ENCODE measurements at regions not wholly inside any gene's neighbourhood (a gene's known extent, or its start where the extent isn't known, plus 50 kb on each side); places are given as distances from the start of the nearest gene placed in this dataset.

- Histone ChIP-seq H3K4me1 (ENCODE audit: low read length) (no peaks in the 10 kb centered on the region), H2AFZ (ENCODE audit: low read length) (no peak overlapping the region), H3K9me2 (replicated peaks; ENCODE audit: insufficient read depth, low read length) (no peaks in the 10 kb centered on the region), H3K79me2 (ENCODE audit: low read length) (no peaks in the 10 kb centered on the region), H3K9me3 (replicated peaks; ENCODE audit: insufficient read depth, low read length) (no peaks in the 10 kb centered on the region), H3K4me2 (ENCODE audit: low read depth, low read length) (no peak overlapping the region), H3K9ac (ENCODE audit: low read length) (no peak overlapping the region), H4K20me1 (ENCODE audit: insufficient read depth, low read length) (no peaks in the 10 kb centered on the region), H3K27me3 (replicated peaks; ENCODE audit: insufficient read depth, low read length) (no peaks in the 10 kb centered on the region), H3K27ac (ENCODE audit: low read length) (no peak overlapping the region), H3K36me3 (replicated peaks; ENCODE audit: insufficient read depth, low read length) (no peaks in the 10 kb centered on the region), H3K4me3 (ENCODE audit: low read length) (no peak overlapping the region), H3F3A (ENCODE audit: insufficient read depth, low read length) (no peaks in the 10 kb centered on the region)
- no peak for DNase-seq
- TF ChIP-seq EZH2 (optimal IDR thresholded peaks at IDR 0.05; ENCODE audit: low read depth, low read length) = no peak
- no peak for TF ChIP-seq CTCF (IDR thresholded peaks at IDR 0.05; ENCODE audit: low read length)
- TF ChIP-seq EZH2phosphoT487 (IDR thresholded peaks at IDR 0.05; ENCODE audit: low read length) = no peak
Measured at GRCh38 chr15:39125226-39125625, 455.7 kb upstream of the THBS1 start.

GRCh38 chr15:39125904-39126303 is 455.0 kb upstream of the THBS1 start:
- no peaks in the 10 kb centered on the region for H3K4me1 ChIP-seq (ENCODE audit: low read length)
- H3K79me2 ChIP-seq (ENCODE audit: low read length) = no peaks in the 10 kb centered on the region
- no peak overlapping the region for H3K4me2 ChIP-seq (ENCODE audit: low read depth, low read length)
- no peaks in the 10 kb centered on the region for H3K9me3 ChIP-seq (replicated peaks; ENCODE audit: insufficient read depth, low read length)
- no peak overlapping the region for H2AFZ ChIP-seq (ENCODE audit: low read length)
- H3K36me3 ChIP-seq (replicated peaks; ENCODE audit: insufficient read depth, low read length) = no peaks in the 10 kb centered on the region
- no peak overlapping the region for H3K4me3 ChIP-seq (ENCODE audit: low read length)
- DNase-seq = peak; percentile 48
- no peaks in the 10 kb centered on the region for H4K20me1 ChIP-seq (ENCODE audit: insufficient read depth, low read length)
- no peak overlapping the region for H3K9ac ChIP-seq (ENCODE audit: low read length)
- H3K27me3 ChIP-seq (replicated peaks; ENCODE audit: insufficient read depth, low read length) = no peaks in the 10 kb centered on the region
- no peaks in the 10 kb centered on the region for H3K9me2 ChIP-seq (replicated peaks; ENCODE audit: insufficient read depth, low read length)
- no peaks in the 10 kb centered on the region for H3F3A ChIP-seq (ENCODE audit: insufficient read depth, low read length)
- TF ChIP-seq EZH2 (optimal IDR thresholded peaks at IDR 0.05; ENCODE audit: low read depth, low read length) = no peak
- TF ChIP-seq CTCF (IDR thresholded peaks at IDR 0.05; ENCODE audit: low read length) = peak; percentile 63
- TF ChIP-seq EZH2phosphoT487 (IDR thresholded peaks at IDR 0.05; ENCODE audit: low read length) = no peak
- H3K27ac ChIP-seq (ENCODE audit: low read length) = no peak overlapping the region

- H3K79me2 ChIP-seq (ENCODE audit: low read length) = no peaks in the 10 kb centered on the region
- H3K9ac ChIP-seq (ENCODE audit: low read length) = no peak overlapping the region
- no peaks in the 10 kb centered on the region for H3K36me3 ChIP-seq (replicated peaks; ENCODE audit: insufficient read depth, low read length)
- H3K4me3 ChIP-seq (ENCODE audit: low read length) = no peak overlapping the region
- no peak overlapping the region for H3K4me2 ChIP-seq (ENCODE audit: low read depth, low read length)
- no peaks in the 10 kb centered on the region for H3K9me2 ChIP-seq (replicated peaks; ENCODE audit: insufficient read depth, low read length)
- H3K27ac ChIP-seq (ENCODE audit: low read length) = no peak overlapping the region
- no peaks in the 10 kb centered on the region for H3K27me3 ChIP-seq (replicated peaks; ENCODE audit: insufficient read depth, low read length)
- no peak for DNase-seq
- H4K20me1 ChIP-seq (ENCODE audit: insufficient read depth, low read length) = no peaks in the 10 kb centered on the region
- H3K9me3 ChIP-seq (replicated peaks; ENCODE audit: insufficient read depth, low read length) = no peaks in the 10 kb centered on the region
- TF ChIP-seq EZH2phosphoT487 (IDR thresholded peaks at IDR 0.05; ENCODE audit: low read length) (no peak), EZH2 (optimal IDR thresholded peaks at IDR 0.05; ENCODE audit: low read depth, low read length) (no peak), CTCF (IDR thresholded peaks at IDR 0.05; ENCODE audit: low read length) (no peak)
- no peaks in the 10 kb centered on the region for H3K4me1 ChIP-seq (ENCODE audit: low read length)
- H2AFZ ChIP-seq (ENCODE audit: low read length) = no peak overlapping the region
- H3F3A ChIP-seq (ENCODE audit: insufficient read depth, low read length) = no peaks in the 10 kb centered on the region
Measured at GRCh38 chr15:39127151-39127790, 453.6 kb upstream of the THBS1 start.

All from MM.1S (cell line).